Adrenal gland (tissue), 9 donors: ENCODE measurements at regions not wholly inside any gene's neighbourhood (a gene's known extent, or its start where the extent isn't known, plus 50 kb on each side); places are given as distances from the start of the nearest gene placed in this dataset.

Experiments used
- DNase-seq, 7 donors: peaks; one replicate each; pipeline ENCODE4 v3.0.0-alpha.2; 2019 to 2020
- H3K27ac ChIP-seq, 5 donors: fragments of 200-600 bp; sonication (generic) in 4 of 5; 1 replicate in 3 of 5; 2 replicates in 2 of 5; pipeline versions ENCODE4 v1.5.1 to v1.8.0; 2016 to 2020; ENCODE audit warnings: mild to moderate bottlenecking in 1 of 5
- H3K27me3 ChIP-seq: fragments of 200-600 bp; 2 replicates; pipeline ENCODE4 v1.8.0; 2021
- H3K36me3 ChIP-seq, 2 donors: fragments of 200-600 bp; replicated peaks in 1 of 2; 1 replicate in 1 of 2; 2 replicates in 1 of 2; pipeline versions ENCODE4 v1.5.1 to v1.8.0; 2018 to 2022
- H3K4me1 ChIP-seq, 2 donors: fragments of 200-600 bp; replicated peaks in 1 of 2; 1 replicate in 1 of 2; 2 replicates in 1 of 2; pipeline versions ENCODE4 v1.5.1 to v1.8.0; 2018 to 2021
- H3K4me3 ChIP-seq, 4 donors: fragments of 200-600 bp; sonication (generic) in 3 of 4; one replicate each; pipeline ENCODE4 v1.5.1; 2016 to 2018
- H3K9me3 ChIP-seq, 3 donors: fragments of 200-600 bp; sonication (generic) in 1 of 3; replicated peaks in 1 of 3; 1 replicate in 2 of 3; 2 replicates in 1 of 3; pipeline versions ENCODE4 v1.5.1 to v1.8.0; 2016 to 2021
- CTCF ChIP-seq, 6 experiments: fragments of 450-650 bp in 4 of 6; fragments of 200-600 bp in 2 of 6; sonication (generic) in 1 of 6; IDR thresholded peaks; 1 replicate in 5 of 6; 2 replicates in 1 of 6; pipeline versions ENCODE4 v1.5.1 to v1.8.0; 2016 to 2021; ENCODE audit warnings: antibody characterized with exemption in 6 of 6, mild to moderate bottlenecking in 2 of 6, moderate library complexity in 1 of 6
- POLR2A ChIP-seq, 2 donors: fragments of 450-650 bp; IDR thresholded peaks; one replicate each; pipeline ENCODE4 v1.6.1; 2017; ENCODE audit warnings: antibody characterized with exemption in 2 of 2, mild to moderate bottlenecking in 2 of 2, moderate library complexity in 1 of 2
- WGBS, 4 donors: extraction: QIAGEN DNeasy Blood & Tissue Kit in 2 of 4; methylation state at CpG; one replicate each; pipeline versions ENCODE4 v1.1.5 to v1.1.7; 2013 to 2017; 5-methylcytosine and 5-hydroxymethylcytosine counted together
- intact Hi-C, 2 donors: fragments of 100-400 bp; cut with DNase I; formaldehyde crosslinking; loops; one replicate each; pipeline versions ENCODE4 v1.14.1 to v1.15.0; 2022 to 2023
- donor health status: healthy with polysubstance abuse.
- donor health status: Bipolar disorder and iron deficiency.
- donor health status: DM: yes; HTN: yes; CAD: no.
- donor health status: DM: no; HTN: no; CAD: no.
- donor health status: DM: no; HTN: no; CAD: no.

GRCh38 chrX:39811376-39811775, 286.4 kb downstream of the BCOR start:
- peak in 2 of 6 experiments; percentile 12 to 18 for TF ChIP-seq CTCF (IDR thresholded peaks at IDR 0.05)
- no peak for TF ChIP-seq POLR2A (IDR thresholded peaks at IDR 0.05)
- peak in 5 of 7 donors; percentile 19 to 82 (median 42) for DNase-seq
- H3K27me3 ChIP-seq = peaks cover 4% of the 10 kb centered on the region
- intact Hi-C loops = loop anchor here (10.0 kb wide), 2 partner anchors 363 to 453 kb away; no protein-coding TSS in a partner anchor
- no peak overlapping the region for H3K27ac ChIP-seq
- no peaks in the 10 kb centered on the region for H3K36me3 ChIP-seq
- H3K4me1 ChIP-seq = peaks cover 0 to 9% of the 10 kb centered on the region in 2 donors
- 66 to 87% (median 73%) methylated on average over 6 to 8 of the region's 8 CpGs for WGBS, 4 donors
- H3K9me3 ChIP-seq = no peaks in the 10 kb centered on the region
- H3K4me3 ChIP-seq = no peak overlapping the region

- Histone ChIP-seq H3K36me3 (no peaks in the 10 kb centered on the region), H3K4me1 (peaks cover 0 to 5% of the 10 kb centered on the region in 2 donors), H3K9me3 (no peaks in the 10 kb centered on the region), H3K27ac (peak overlapping the region; percentile 62 to 94 (median 84)), H3K27me3 (peaks cover 3% of the 10 kb centered on the region), H3K4me3 (no peak overlapping the region)
- DNase-seq = peak; percentile 80 to 94 (median 89)
- WGBS, 4 donors = 21 to 44% (median 34%) methylated on average over 8 to 17 of the region's 17 CpGs
- TF ChIP-seq POLR2A (IDR thresholded peaks at IDR 0.05) (peak in 1 of 2 donors; percentile 58), CTCF (IDR thresholded peaks at IDR 0.05) (no peak)
- intact Hi-C loops = loop anchor here (10.0 kb wide), 2 partner anchors 361 to 451 kb away; no protein-coding TSS in a partner anchor
Observed at GRCh38 chrX:39813631-39814277, 284.0 kb downstream of the BCOR start.

- Histone ChIP-seq H3K36me3 (no peaks in the 10 kb centered on the region), H3K4me1 (no peaks in the 10 kb centered on the region), H3K4me3 (no peak overlapping the region), H3K27me3 (peaks cover 4% of the 10 kb centered on the region), H3K9me3 (no peaks in the 10 kb centered on the region), H3K27ac (peak overlapping the region; percentile 62 to 94 (median 84))
- peak; percentile 15 to 62 (median 46) for TF ChIP-seq CTCF (IDR thresholded peaks at IDR 0.05)
- no peak for TF ChIP-seq POLR2A (IDR thresholded peaks at IDR 0.05)
- DNase-seq = peak in 3 of 7 donors; percentile 50 to 66 (median 54)
- WGBS, 4 donors = 17 to 43% (median 35%) methylated on average over 4 of the region's 4 CpGs
- intact Hi-C loops = loop anchor here (10.0 kb wide), 2 partner anchors 360 to 450 kb away; no protein-coding TSS in a partner anchor
Observed at GRCh38 chrX:39814391-39814790, 283.4 kb downstream of the BCOR start.

GRCh38 chrX:39815631-39816030, 282.1 kb downstream of the BCOR start:
- TF ChIP-seq POLR2A (IDR thresholded peaks at IDR 0.05) = no peak
- no peak for TF ChIP-seq CTCF (IDR thresholded peaks at IDR 0.05)
- no peaks in the 10 kb centered on the region for H3K9me3 ChIP-seq
- peaks cover 14% of the 10 kb centered on the region for H3K27me3 ChIP-seq
- no peak overlapping the region for H3K27ac ChIP-seq
- WGBS, 4 donors = 72 to 100% (median 78%) methylated on average over 1 of the region's 1 CpG; no CpG with 5 or more reads in 1 of the 4 donors
- intact Hi-C loops = loop anchor here (10.0 kb wide), 2 partner anchors 359 to 449 kb away; no protein-coding TSS in a partner anchor
- H3K36me3 ChIP-seq = no peaks in the 10 kb centered on the region
- no peak for DNase-seq
- H3K4me3 ChIP-seq = no peak overlapping the region
- H3K4me1 ChIP-seq = no peaks in the 10 kb centered on the region
